Right forelimb (tissue), 1 donor: ENCODE measurements at regions not wholly inside any gene's neighbourhood (a gene's known extent, or its start where the extent isn't known, plus 50 kb on each side); places are given as distances from the start of the nearest gene placed in this dataset.

ENCODE experiments used
- DNase-seq: peaks from one replicate; pipeline ENCODE4 v3.0.0-alpha.2; 2018

DNA sequence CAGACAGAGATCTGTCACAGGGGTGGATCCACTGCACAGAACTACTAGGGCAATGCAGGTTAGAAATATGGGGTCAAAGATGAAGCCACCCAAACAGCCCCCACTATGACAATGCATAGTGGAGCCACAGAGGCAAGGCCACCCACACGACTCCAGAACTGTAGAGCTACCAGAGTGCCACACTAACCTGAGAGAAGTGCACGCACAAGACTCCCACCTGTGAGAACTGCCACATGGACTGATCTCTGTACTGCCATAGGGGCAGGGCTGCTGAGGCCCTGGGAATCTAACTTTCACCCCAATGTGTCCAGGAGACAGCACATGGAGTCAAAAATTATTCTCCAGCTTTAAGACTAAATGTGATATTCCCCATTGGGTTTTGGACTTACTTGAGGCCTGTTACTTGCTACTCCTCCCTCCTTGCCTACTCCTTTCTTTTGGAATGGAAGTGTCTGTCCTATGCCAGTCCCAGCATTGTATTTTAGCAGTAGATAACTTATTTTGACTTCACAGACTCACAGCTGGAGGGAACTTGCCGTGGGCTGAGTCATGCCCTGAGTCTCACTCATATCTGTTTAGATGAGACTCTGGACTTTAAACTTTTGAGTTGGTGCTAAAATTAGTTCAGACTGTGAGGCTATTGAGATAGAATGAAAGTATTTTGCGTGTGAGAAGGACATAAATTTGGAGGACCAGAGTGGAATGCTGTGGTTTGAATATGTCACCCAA lies 853.3 kb downstream of the MAT2B start:
- no peak for DNase-seq

DNA sequence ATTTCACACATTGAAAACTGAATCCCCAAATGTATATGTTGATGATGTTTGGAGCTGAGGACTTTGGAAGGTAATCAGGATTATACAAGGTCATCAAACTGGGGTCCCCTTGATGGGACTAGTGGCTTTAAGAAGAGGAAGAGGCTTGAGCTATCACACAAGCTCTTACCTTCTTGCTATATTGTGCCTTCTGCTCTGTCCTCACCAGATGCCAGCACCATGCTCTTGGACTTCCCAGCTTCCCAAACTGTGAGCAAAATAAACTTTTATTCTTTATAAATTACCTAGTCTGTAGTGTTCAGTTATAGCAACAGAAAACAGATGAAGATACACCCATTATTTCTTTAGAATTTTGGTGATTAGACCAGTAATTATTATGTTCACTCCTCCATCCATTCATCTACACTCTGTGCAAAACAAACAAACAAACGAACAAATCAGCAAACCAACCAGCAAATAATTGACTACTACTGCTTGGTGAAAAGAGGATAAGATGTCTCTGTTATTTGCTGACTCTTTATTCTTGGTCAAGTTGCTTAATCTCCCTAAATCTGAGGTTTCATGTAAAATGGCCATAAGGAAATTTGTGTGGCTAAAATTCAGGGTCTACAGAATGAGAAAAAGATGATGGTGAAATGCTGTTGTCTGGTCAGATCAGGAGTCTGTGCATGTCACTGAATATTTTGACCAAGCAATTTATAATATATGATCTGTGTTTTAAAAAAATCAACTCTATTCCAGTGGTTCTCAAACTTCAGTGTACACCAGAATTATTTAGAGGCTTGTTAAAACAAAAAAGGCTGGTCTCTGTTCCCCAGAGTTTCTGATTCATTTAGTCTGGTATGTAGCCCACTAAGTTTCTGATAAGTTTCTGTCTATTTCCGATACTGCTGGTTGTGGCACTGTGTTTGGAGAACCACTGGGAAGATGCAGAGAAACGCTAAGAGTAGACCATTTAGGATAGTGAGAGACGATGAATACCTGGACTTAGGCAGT lies 854.1 kb downstream of the MAT2B start:
- no peak for DNase-seq

DNA sequence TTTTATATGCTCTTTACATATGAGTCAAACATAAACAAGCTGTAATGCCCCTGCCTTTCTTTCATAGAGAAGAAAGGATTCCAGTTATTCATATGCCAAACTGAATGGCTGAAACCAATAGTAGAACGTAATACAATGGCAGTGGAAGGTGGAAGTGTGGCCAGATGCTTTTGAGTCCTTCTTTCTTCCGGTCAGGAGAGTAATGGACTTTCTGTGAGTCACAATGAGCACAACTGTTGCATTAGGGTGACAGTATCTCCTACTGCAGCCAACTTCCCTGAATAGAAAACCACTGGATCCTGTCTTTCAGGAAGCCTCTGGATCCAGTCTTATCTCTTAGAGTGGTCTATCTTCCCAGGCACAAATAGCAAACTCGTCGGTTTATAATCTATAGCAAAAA lies 855.2 kb downstream of the MAT2B start:
- DNase-seq = no peak

DNA sequence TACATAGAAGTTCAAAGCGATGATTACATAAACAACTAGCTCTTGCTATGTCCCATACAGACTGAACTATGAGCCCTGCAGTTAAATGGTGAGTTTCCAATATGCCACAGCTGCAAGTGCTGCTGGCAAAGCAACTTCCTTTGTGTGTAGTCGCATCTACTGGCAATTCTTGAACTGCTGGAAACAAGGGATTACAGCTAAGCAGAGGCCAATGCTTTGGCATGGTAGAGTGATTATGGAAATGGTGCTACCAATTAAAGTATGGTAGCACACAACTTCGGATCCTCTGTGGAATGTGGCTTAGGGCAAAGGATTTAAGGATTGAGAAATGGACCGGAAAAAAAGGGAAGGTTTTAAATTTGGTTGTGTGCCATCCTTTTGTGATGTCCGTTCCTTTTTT lies 856.6 kb downstream of the MAT2B start:
- DNase-seq = no peak

DNA sequence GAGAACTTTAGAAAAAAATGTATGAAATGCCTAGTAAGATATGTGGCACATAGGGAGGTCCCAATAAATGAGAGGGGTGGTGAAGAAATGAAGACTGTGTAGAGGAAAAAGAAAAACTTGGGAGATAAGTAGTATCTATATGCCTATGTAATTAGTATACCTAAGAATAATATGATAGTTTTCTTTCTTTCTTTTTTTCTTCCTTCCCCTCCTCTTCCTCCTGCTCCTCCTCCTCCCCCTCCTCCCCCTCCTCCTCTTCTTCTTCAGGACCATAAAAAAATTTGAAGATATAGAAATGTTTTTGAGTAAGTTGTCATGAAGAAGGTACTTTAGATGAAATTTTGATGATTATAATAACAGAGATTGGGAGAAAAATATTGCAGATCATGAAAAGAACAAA lies 857.4 kb downstream of the MAT2B start:
- no peak for DNase-seq

DNA sequence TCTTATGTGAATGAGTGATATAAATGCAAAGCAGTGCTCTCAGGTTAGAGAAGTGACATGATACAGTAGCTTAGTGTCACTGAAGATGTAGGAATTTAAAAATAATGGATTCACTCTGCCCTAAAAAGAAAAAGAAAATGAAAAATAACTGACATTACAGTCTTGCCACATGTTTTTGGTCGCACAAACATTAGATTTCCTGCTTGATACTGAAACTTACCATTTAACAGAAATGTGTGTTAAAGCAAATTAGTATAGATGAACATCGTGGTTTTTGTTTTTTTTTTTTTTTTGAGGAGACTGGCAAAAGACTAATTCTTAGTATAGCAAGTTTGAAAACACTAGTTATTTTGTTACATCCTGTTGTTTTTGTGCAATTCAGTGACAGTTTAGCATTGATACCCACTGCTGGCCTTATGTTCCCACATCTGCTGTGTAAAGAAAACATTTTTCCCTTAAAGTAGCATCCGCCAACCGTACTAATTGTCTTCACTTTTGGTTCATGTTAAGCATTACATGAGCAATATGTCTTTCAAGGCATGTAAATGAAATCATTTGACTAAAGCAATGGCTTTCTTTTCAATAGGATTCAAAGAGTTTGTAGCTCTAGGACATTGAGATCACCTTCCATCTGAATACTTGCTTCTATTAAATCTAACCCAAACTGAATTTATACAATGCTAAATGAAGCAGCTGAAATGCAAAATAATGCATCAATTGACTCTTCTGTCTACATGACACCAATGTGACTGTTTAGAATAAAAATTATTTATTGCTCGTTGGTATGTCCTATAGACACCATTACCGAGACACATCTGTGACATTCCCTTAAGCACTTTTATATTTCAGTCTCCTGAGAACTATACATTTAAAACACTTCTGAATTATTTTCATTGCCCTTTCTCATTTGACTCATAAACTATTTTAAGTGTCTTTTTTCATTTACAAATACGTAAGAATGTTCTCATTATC lies 859.1 kb downstream of the MAT2B start:
- no peak for DNase-seq

DNA sequence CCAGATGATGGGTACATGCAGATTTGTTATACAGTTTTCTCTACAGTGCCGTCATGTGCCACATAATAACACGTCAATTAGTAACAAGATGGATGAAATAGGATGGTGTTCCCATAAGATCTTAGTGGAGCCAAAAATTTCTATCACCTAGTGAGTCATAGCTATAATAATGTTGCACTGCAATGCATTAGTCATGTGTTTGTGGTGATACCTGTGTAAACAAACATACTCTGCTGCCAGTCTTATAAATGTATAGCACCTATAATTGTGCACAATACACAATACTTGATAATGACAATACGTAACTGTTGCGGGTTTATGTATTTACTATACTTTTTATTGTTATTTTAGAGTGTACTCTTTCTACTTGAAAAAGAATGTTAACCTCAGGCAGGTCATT lies 865.4 kb downstream of the MAT2B start:
- no peak for DNase-seq

DNA sequence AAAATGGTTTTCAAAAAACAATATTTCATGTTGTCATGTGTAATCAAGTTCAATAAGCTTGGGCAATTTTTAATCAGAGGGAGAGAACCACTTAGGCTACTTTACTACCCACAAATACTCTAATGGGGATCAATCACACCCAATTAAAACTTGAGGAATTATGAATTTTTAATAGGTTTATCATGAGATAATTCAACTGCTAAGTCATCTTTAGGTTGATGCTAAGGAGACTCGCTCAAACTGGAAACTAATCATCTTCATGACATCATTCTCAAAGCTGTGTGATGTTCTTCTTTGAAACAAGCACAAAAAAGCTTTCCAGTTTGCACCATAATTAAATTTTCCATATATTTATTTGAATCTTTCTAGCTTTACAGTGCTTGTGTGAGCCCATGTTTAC lies 867.5 kb downstream of the MAT2B start:
- no peak for DNase-seq

DNA sequence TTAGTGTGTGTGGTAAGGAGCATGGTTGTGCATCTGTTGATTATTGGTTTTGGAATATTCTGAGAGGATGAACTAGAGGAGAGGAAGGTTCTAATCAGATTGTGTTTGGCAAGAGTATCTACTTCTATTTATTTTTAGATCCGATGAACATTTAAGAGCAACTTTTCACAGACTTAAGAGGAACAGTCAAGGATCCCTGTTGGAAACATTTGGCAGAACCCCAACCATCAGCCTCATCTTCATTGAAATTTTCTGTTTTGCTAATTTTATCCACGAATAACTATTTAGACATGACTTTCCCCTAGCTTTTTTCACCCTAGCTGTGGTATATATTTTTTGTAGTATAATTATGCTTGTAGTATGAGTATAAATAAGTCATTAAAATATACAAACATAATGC lies 868.5 kb downstream of the MAT2B start:
- DNase-seq = no peak

DNA sequence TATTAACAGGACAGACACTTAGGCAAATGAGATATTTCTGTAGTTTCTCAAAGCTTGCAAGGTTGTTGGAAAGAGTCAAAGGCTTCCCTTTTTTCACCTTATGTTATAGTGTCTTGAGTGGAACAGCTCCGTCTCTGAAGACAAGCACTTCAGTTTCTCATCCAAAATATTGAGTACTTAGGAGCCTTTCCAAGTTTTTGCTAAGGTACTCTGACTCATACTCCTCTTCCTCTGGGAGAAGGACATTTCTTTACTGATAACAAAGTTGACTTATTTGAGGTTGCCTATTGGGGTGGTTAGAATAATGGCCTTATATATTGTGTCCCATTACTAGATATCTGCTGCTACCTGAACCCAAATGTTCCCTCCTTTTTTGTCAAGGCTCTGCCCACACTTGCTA lies 869.6 kb downstream of the MAT2B start:
- DNase-seq = no peak

DNA sequence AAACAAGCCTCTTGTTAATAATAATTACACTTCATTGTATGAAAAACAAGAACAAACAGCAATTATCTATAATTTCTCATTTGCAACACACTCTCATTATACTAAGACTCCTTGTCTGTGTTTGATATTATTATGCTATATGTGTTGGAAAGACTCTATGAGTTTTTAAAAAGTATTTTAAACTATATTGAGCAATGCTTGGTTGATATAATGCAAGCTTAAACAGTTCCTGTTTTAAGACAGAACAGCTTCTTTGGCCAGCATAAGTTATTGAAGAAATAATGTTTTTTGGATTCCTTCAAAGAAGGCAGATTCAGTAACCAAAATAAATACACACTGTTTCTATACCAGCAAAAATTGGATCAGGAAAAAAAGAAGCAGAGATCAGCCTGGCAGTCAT lies 871.4 kb downstream of the MAT2B start:
- DNase-seq = no peak

DNA sequence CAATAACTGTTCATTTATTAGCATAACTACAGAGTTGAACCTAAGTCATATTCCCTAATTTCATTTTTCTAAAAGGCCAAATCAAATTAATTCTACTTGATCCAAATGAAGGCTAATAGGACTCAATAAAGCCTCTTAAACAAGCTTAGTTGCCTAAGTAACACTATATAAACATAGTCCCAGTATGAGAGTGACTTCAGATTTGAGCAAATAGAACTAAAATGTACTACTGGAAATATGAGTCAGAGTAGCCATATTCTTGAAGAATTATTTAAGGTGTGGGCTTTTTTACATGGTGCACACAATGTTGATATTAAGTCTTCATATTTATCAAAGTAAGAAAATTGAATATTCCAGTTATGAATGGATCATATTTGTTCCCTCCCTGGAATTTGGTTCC lies 872.3 kb downstream of the MAT2B start:
- no peak for DNase-seq

DNA sequence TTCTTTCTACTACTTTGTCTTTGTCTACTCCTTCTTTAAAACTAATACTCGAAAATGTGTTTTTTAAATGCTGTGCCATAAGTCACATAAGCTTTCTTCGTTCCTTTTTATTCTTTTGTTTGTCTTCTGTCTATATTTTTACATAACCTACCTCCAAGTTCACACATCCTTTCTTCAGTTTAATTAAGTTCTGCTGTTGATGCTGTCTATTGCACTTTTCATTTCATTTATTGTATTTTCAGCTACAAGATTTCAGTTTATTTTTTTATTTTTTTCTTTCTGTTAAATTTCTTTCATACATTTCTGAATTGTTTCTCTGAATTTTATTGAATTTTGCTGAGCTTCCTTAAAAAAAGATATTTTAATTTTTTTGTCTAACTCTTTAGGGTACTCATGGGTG lies 878.2 kb downstream of the MAT2B start:
- DNase-seq = no peak

DNA sequence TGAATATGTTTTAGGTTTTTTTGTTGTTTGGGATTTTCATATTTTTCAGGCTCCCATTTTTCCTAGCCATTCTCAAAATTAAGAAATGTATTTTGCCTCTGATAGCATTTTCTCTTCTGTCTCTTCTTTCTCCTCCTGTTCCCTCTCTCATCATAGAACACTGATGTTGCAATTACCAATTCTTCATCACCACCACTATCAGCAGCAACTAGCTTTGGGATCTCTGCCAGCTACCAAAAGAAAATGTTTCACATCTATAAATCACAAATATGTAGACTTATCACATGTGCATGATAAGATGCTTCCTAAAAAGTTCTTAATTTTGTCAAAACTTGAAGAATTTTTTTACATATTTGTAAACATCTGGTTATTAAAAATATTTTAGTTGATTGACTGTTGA lies 887.1 kb downstream of the MAT2B start:
- no peak for DNase-seq

DNA sequence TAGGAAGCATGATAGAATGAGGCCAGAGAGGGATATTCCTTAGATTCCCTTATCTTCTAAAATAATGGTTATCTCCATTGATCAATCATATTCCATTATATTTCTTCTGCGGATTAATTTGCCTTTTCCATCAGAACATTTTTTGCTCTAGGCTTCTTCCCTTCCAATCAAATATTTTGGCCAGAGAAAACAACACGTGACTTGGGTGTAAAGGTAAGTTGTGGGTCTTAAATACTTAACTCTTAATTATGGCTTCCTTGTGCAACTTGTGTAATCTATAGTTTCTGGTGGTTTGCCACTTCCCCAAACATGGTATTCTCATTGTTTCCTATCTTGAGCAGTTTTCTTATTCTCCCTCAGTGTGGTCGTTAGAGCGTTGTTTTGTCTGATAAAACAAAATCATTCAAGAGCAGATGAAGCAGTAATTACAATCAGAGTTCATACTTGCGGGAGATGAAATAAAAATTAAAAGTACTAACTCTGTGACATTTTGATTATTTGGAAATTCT lies 889.3 kb downstream of the MAT2B start:
- no peak for DNase-seq

DNA sequence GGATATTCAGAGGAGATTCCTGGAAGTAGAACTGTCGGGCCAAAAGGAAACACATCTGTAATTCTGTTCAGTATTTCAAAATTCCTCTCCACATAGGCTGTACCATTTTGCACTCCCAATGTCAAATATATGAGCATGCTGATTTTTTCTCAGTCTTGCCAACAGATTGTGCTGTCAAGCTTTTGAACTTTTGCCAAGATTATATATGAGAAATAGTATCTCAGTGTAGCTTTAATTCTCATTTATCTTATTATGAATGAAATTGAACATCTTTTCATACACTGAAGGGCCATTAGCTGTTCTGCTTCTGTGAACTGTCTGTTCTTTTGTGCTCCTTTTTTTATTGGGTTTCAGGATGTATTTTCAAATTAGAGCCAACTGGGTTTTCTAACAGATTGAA lies 907.1 kb downstream of the MAT2B start:
- no peak for DNase-seq

DNA sequence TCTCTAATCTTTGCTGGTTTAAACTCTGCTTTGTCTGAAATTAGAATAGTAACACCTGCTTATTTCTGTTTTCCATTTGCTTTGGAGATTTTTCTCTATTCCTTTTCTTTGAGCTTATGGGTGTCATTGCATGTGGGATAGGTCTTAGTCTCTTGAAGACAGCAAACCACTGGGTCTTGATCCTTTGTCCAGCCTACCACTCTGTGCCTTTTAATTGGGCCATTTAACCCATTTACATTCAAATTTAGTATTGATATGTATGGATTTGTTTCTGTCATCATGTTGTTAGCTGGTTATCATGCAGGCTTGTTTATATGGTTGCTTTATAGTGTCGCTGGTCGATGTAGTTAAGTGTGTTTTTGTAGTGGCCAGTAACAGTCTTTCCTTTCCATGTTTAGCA lies 914.7 kb downstream of the MAT2B start:
- DNase-seq = no peak

DNA sequence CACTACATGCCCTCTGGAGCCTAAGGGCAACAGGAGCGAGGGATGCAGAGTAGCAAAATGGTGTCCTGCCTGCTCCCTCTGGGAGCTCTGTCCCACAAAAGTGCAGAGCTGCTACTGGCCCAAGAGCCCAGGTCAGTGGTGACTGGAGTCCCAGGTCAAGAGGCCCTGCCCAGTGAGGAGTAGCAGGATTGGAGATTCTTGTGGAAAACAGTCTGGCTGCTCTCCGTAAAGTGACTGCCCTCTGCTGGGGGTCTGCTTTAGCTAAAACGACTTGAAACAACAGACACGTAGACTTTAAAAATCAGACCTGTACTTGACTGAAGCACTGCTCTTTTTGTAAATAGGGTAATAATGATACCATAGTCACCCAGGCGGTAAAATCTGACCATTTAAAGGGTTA lies 917.0 kb downstream of the MAT2B start:
- DNase-seq = no peak

DNA sequence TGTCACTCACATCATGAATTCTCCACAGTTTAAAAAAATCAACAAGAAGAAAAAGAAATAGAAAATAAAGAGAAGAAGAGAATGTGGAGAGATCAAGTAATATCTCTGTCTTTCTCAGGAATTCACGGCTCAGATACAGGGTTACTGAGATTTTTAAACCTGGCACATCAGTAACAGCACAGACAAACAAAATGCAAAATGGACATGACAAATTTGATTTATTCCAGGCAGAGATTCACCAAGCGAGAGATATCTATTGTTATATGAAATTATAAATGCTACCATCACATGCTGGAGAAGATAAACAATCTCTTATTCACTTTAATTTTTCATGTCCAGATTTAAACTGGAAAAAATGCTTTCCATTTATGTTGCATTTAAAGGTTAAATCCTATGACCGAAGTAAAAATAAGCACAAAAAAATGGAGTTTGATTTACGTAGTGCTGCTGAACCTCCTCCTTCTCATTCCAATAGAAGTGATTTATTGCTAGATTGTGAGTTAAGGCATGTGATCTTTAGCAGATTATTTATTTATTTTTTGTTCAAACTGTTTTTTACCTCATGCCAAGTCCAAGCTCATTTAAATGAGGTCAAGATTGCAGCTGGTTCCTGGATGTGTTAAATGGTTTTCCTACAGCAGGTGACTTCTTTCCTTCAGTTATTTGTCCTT lies 926.4 kb downstream of the MAT2B start:
- DNase-seq = no peak

DNA sequence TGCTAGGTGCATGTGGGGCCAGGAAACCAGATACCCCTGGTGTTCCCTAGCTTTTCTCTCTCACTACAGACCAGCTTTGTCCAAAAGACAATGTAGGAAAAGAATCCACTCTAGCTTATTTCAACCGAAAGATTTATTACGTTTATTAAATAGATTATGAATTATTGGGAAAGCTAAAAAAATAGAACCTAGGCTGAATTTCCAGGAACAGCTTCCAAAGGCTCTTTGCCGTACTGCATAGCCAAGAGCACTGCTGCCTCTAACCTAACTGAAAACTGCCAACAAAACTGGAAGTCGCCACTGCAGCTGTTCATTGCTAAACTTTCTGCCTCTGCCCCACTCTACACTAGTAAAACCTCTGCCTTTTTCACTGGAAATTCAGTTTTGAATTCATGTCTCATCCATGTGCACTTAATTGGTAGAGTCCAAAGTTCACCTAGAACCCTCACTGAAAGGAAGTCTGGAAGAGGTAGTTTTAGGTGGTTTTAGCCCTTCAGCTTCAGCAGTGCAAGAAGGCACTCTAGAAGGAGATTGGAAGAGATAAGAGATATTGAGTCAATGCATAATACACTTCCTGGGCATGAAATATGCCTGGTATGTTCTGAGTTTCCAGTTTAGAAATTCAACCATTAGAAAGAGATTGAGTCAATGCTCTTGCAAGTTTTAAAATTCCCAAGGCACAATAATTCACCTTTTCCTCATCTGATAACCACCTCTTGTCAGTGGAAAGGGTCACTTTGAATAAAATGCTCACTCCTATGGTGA lies 927.9 kb downstream of the MAT2B start:
- no peak for DNase-seq

DNA sequence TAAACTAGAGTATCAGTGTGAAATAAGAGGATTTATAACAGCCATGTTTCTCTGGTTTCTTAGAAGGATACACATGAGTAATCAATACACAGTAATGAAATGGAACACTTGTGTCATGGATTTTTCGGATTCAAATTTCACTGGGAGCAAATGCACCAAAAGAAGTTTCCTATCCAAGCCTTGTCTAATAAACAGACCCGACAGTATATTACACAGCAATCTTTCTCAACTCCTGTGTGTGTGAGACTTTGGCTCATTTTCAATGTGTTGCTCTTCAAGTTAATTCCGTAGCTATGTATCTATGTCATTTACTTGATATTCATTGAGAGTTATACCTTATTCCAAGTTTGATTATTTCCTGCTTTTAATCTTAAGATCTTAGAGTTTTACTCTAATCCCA lies 930.2 kb downstream of the MAT2B start:
- no peak for DNase-seq
